ENCODE measurements at regions not wholly inside any gene's neighbourhood (a gene's known extent, or its start where the extent isn't known, plus 50 kb on each side); places are given as distances from the start of the nearest gene placed in this dataset.

DNA sequence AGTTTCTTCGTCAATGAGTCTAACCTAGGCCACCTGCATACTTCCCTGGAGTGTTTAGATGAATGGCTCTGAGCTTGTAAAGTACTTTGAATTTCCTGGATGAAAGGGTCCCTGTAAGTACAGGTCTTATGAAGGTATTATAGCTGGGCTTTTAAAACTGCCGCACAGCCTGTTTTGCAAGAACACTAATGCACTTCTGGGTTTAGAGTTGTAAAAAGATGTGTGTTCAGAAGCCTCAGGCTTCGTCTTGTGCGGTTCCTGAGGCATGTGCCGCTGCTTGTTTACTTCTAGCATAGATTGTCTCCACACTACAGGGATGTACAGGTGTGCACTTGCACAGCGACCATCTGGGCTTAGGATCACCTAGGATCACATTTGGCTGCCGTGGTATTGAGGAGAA, 324.5 kb downstream of the SOX4 start:
- H3K27me3 ChIP-seq (ENCODE audit: insufficient read depth, poor library complexity, severe bottlenecking) = no peaks in the 10 kb centered on the region
- H3K4me3 ChIP-seq (ENCODE audit: severe bottlenecking) = no peak overlapping the region
- no peak overlapping the region for H3K27ac ChIP-seq (ENCODE audit: poor library complexity, severe bottlenecking)
- H3K36me3 ChIP-seq (ENCODE audit: low read depth) = no peaks in the 10 kb centered on the region
- TF ChIP-seq, protein P1, sequence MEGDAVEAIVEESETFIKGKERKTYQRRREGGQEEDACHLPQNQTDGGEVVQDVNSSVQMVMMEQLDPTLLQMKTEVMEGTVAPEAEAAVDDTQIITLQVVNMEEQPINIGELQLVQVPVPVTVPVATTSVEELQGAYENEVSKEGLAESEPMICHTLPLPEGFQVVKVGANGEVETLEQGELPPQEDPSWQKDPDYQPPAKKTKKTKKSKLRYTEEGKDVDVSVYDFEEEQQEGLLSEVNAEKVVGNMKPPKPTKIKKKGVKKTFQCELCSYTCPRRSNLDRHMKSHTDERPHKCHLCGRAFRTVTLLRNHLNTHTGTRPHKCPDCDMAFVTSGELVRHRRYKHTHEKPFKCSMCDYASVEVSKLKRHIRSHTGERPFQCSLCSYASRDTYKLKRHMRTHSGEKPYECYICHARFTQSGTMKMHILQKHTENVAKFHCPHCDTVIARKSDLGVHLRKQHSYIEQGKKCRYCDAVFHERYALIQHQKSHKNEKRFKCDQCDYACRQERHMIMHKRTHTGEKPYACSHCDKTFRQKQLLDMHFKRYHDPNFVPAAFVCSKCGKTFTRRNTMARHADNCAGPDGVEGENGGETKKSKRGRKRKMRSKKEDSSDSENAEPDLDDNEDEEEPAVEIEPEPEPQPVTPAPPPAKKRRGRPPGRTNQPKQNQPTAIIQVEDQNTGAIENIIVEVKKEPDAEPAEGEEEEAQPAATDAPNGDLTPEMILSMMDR (IDR thresholded peaks at IDR 0.05; ENCODE audit: poor library complexity, severe bottlenecking) = no peak
- H3K9me3 ChIP-seq (ENCODE audit: severe bottlenecking) = no peaks in the 10 kb centered on the region
- DNase-seq (ENCODE audit: low spot score) (no peak), ATAC-seq (ENCODE audit: low read depth) (no peak)
- peaks cover 15% of the 10 kb centered on the region for H3K4me1 ChIP-seq (ENCODE audit: insufficient read depth, poor library complexity, severe bottlenecking)

DNA sequence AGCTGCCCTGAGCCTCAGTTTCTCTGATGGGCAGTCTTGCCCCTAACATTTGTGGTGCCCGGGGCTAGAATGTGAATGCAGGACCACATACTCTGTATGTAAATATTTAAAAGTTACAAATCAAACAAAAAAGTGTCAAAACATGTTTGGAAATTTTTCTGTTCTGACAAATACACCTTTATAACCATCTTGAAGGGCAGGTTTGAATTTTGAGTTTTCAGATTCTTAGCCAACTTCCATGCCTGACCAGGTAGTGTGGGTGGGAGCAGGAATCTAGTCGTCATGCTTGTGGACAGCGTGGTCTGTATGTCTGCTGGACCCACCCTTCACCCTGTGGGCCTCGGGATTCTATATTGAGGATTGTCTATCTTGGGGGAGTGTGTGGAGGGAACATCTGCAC, 325.1 kb downstream of the SOX4 start:
- Histone ChIP-seq H3K27ac (ENCODE audit: poor library complexity, severe bottlenecking) (no peak overlapping the region), H3K27me3 (ENCODE audit: insufficient read depth, poor library complexity, severe bottlenecking) (no peaks in the 10 kb centered on the region), H3K9me3 (ENCODE audit: severe bottlenecking) (no peaks in the 10 kb centered on the region), H3K36me3 (ENCODE audit: low read depth) (no peaks in the 10 kb centered on the region), H3K4me3 (ENCODE audit: severe bottlenecking) (no peak overlapping the region), H3K4me1 (ENCODE audit: insufficient read depth, poor library complexity, severe bottlenecking) (peaks cover 15% of the 10 kb centered on the region)
- TF ChIP-seq, protein P1 (IDR thresholded peaks at IDR 0.05; ENCODE audit: poor library complexity, severe bottlenecking) = no peak
- ATAC-seq (ENCODE audit: low read depth) = no peak
- DNase-seq (ENCODE audit: low spot score) = no peak

DNA sequence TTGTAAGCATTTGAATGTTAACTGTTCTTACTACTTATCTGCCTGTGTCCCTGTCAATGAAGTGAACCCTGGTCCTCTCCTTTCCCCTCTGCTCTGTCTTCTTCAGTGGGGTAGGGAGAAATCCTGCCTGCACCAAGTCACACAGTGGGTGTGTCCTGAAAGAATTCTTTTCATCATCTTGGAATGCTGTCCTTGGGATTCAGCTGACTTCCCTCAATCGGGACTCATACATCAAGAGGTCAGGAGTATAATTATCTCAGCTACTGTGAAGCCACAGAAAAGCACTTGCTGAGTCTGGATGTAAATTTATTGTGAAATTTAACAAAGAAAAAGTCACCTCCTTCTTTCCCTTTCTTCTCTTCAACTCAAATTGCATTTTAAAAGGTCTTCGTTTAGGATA, 328.5 kb downstream of the SOX4 start:
- Histone ChIP-seq H3K4me3 (ENCODE audit: severe bottlenecking) (no peak overlapping the region), H3K36me3 (ENCODE audit: low read depth) (no peaks in the 10 kb centered on the region), H3K4me1 (ENCODE audit: insufficient read depth, poor library complexity, severe bottlenecking) (peaks cover 4% of the 10 kb centered on the region), H3K27me3 (ENCODE audit: insufficient read depth, poor library complexity, severe bottlenecking) (no peaks in the 10 kb centered on the region), H3K27ac (ENCODE audit: poor library complexity, severe bottlenecking) (no peak overlapping the region), H3K9me3 (ENCODE audit: severe bottlenecking) (no peaks in the 10 kb centered on the region)
- 0 out of 3 replicates have a peak, but pooled peaks have one; percentile 36 for ATAC-seq (ENCODE audit: low read depth)
- TF ChIP-seq, protein P1 (IDR thresholded peaks at IDR 0.05; ENCODE audit: poor library complexity, severe bottlenecking) = no peak
- DNase-seq (ENCODE audit: low spot score) = no peak

DNA sequence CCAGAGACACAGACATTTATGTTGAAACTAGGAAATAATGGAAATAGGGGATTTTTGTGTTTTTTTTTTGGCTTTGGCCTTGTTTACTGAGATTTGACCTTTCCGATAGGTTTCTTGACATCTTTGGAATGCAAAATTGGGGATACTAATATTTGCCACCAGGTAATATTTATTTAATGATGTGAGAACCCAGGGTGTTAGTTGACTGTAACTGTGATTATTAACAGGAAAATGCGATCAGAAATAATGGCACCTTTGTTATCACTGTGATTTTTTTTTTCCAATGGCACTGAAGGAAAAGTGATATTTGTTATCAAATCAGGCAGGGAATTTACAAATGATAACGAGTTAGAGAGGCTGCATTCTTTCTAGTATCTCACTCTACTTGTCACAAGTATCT, 330.5 kb downstream of the SOX4 start:
- DNase-seq (ENCODE audit: low spot score) (no peak), ATAC-seq (ENCODE audit: low read depth) (no peak)
- no peaks in the 10 kb centered on the region for H3K9me3 ChIP-seq (ENCODE audit: severe bottlenecking)
- no peak overlapping the region for H3K4me3 ChIP-seq (ENCODE audit: severe bottlenecking)
- no peak overlapping the region for H3K27ac ChIP-seq (ENCODE audit: poor library complexity, severe bottlenecking)
- TF ChIP-seq, protein P1 (IDR thresholded peaks at IDR 0.05; ENCODE audit: poor library complexity, severe bottlenecking) = no peak
- H3K4me1 ChIP-seq (ENCODE audit: insufficient read depth, poor library complexity, severe bottlenecking) = peaks cover 4% of the 10 kb centered on the region
- no peaks in the 10 kb centered on the region for H3K36me3 ChIP-seq (ENCODE audit: low read depth)
- no peaks in the 10 kb centered on the region for H3K27me3 ChIP-seq (ENCODE audit: insufficient read depth, poor library complexity, severe bottlenecking)

DNA sequence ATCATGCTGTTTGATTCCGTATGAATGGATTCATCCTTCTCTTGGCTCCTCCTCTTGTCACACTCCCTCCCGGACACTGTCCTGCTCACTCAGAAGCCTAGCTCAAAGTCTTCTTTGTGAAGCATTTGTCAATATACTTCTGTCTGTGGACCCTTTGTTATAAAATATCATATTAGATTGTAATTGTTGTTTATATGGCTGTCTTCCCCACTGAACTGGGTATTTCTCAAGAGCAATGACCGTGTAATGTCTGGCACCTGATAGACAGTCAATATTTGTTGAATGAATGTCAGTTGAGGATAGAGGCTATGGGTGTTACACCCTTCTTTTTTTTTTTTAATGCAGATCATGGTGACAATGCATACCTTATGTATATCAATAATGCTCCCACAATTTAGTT, 335.3 kb downstream of the SOX4 start:
- peaks cover 2% of the 10 kb centered on the region for H3K9me3 ChIP-seq (ENCODE audit: severe bottlenecking)

More for the DNA sequence above, 335.3 kb downstream of the SOX4 start:
- no peaks in the 10 kb centered on the region for H3K36me3 ChIP-seq (ENCODE audit: low read depth)
- TF ChIP-seq, protein P1 (IDR thresholded peaks at IDR 0.05; ENCODE audit: poor library complexity, severe bottlenecking) = no peak
- H3K27ac ChIP-seq (ENCODE audit: poor library complexity, severe bottlenecking) = no peak overlapping the region
- no peak overlapping the region for H3K4me3 ChIP-seq (ENCODE audit: severe bottlenecking)
- no peak for DNase-seq (ENCODE audit: low spot score)
- ATAC-seq (ENCODE audit: low read depth) = no peak
- H3K27me3 ChIP-seq (ENCODE audit: insufficient read depth, poor library complexity, severe bottlenecking) = no peaks in the 10 kb centered on the region
- no peaks in the 10 kb centered on the region for H3K4me1 ChIP-seq (ENCODE audit: insufficient read depth, poor library complexity, severe bottlenecking)

Data from RWPE2 (cell line).